Trophoblast cell (in vitro differentiated cells and primary cell): ENCODE measurements at regions not wholly inside any gene's neighbourhood (a gene's known extent, or its start where the extent isn't known, plus 50 kb on each side); places are given as distances from the start of the nearest gene placed in this dataset.

Experiments
- DNase-seq, 2 donors: peaks; one replicate each; pipeline ENCODE4 v3.0.0-alpha.2; 2016
- H2AFZ ChIP-seq: 2 replicates; pipeline ENCODE4 v1.6.1; 2013; ENCODE audit warnings: low read length, moderate library complexity, mild to moderate bottlenecking; ENCODE audit not compliant: insufficient read depth, poor library complexity
- H2AK5ac ChIP-seq: 2 replicates; pipeline ENCODE4 v1.6.1; 2013; ENCODE audit warnings: mild to moderate bottlenecking, low read length
- H2BK120ac ChIP-seq: 2 replicates; pipeline ENCODE4 v1.6.1; 2013; ENCODE audit warnings: low read length, mild to moderate bottlenecking, moderate library complexity; ENCODE audit not compliant: insufficient read depth, poor library complexity
- H2BK12ac ChIP-seq: 2 replicates; pipeline ENCODE4 v1.6.1; 2013; ENCODE audit warnings: mild to moderate bottlenecking, low read length, moderate library complexity
- H2BK5ac ChIP-seq: 2 replicates; pipeline ENCODE4 v1.6.1; 2013; ENCODE audit warnings: low read length, low read depth, moderate library complexity, mild to moderate bottlenecking; ENCODE audit not compliant: poor library complexity
- H3K14ac ChIP-seq: 2 replicates; pipeline ENCODE4 v1.6.1; 2013; ENCODE audit warnings: mild to moderate bottlenecking, low read length
- H3K18ac ChIP-seq: 2 replicates; pipeline ENCODE4 v1.6.1; 2013; ENCODE audit warnings: mild to moderate bottlenecking, low read length
- H3K23ac ChIP-seq: 2 replicates; pipeline ENCODE4 v1.6.1; 2013; ENCODE audit warnings: low read length
- H3K27ac ChIP-seq: 2 replicates; pipeline ENCODE4 v1.5.1; 2013; ENCODE audit warnings: low read depth, mild to moderate bottlenecking, inconsistent platforms, low read length, moderate library complexity
- H3K27me3 ChIP-seq: 2 replicates; pipeline ENCODE4 v1.6.1; 2013; ENCODE audit warnings: inconsistent platforms, mild to moderate bottlenecking, low read length, moderate library complexity; ENCODE audit not compliant: insufficient read depth
- H3K36me3 ChIP-seq, 2 experiments: 1 replicate in 1 of 2; 2 replicates in 1 of 2; pipeline ENCODE4 v1.6.1; 2013; ENCODE audit warnings: low read length in 2 of 2, mild to moderate bottlenecking in 2 of 2, moderate library complexity in 1 of 2; ENCODE audit not compliant: insufficient read depth in 2 of 2, control insufficient read depth in 1 of 2
- H3K4ac ChIP-seq: 2 replicates; pipeline ENCODE4 v1.6.1; 2013; ENCODE audit warnings: low read depth, mild to moderate bottlenecking, low read length, moderate library complexity
- H3K4me1 ChIP-seq, 2 experiments: 1 replicate in 1 of 2; 2 replicates in 1 of 2; pipeline ENCODE4 v1.6.1; 2013; ENCODE audit warnings: low read length in 2 of 2, mild to moderate bottlenecking in 2 of 2, moderate library complexity in 1 of 2; ENCODE audit not compliant: insufficient read depth in 2 of 2, control insufficient read depth in 1 of 2
- H3K4me2 ChIP-seq: 2 replicates; pipeline ENCODE4 v1.6.1; 2013; ENCODE audit warnings: inconsistent platforms, mild to moderate bottlenecking, low read length, moderate library complexity
- H3K4me3 ChIP-seq: 2 replicates; pipeline ENCODE4 v1.5.1; 2013; ENCODE audit warnings: mild to moderate bottlenecking, low read depth, low read length, inconsistent platforms
- H3K79me1 ChIP-seq: one replicate; pipeline ENCODE4 v1.6.1; 2013; ENCODE audit warnings: low read length
- H3K79me2 ChIP-seq: 2 replicates; pipeline ENCODE4 v1.6.1; 2013; ENCODE audit warnings: low read length, mild to moderate bottlenecking; ENCODE audit not compliant: control insufficient read depth, insufficient read depth, poor library complexity
- H3K9ac ChIP-seq: 2 replicates; pipeline ENCODE4 v1.6.1; 2013; ENCODE audit warnings: mild to moderate bottlenecking, low read length
- H3K9me3 ChIP-seq: 2 replicates; pipeline ENCODE4 v1.6.1; 2013; ENCODE audit warnings: low read depth, mild to moderate bottlenecking, control low read depth, inconsistent platforms, low read length; ENCODE audit not compliant: insufficient read depth
- H4K12ac ChIP-seq: 2 replicates; pipeline ENCODE4 v1.6.1; 2013; ENCODE audit warnings: low read depth, mild to moderate bottlenecking, low read length, moderate library complexity
- H4K8ac ChIP-seq: 2 replicates; pipeline ENCODE4 v1.6.1; 2013; ENCODE audit warnings: low read depth, mild to moderate bottlenecking, low read length, moderate library complexity
- H4K91ac ChIP-seq: one replicate; pipeline ENCODE4 v1.6.1; 2013; ENCODE audit warnings: low read depth, mild to moderate bottlenecking, low read length, moderate library complexity
- WGBS: extraction: QIAGEN DNeasy Blood & Tissue Kit; methylation state at CpG from one replicate; pipeline ENCODE4 v1.1.7; 2013; ENCODE audit warnings: missing lambda C conversion rate; ENCODE audit not compliant: insufficient read length, insufficient coverage; ENCODE audit errors: extremely low coverage; 5-methylcytosine and 5-hydroxymethylcytosine counted together

DNA sequence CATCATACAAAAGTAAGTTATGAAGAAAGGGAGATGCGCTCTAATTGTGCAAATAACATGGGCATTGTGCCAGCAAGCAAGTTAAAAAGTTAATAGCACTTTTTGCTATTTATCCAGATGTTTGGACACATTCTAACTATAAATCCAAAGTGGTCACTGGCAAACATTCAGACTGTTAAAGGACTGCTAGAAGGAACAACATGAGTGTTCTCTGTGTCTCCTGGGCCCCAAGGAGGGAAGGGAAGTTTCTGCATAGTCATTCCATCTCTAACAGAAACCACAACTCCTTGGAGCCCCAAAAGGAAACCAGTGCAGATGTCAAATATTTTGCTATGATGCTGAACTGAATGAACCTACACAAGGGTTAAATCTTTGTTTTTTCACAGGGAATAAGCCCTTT, 213.3 kb upstream of the HNRNPA3 start:
- H2BK5ac ChIP-seq = no peak overlapping the region
- H3K9ac ChIP-seq = no peak overlapping the region
- H4K91ac ChIP-seq = no peak overlapping the region
- H4K8ac ChIP-seq = no peak overlapping the region
- H3K9me3 ChIP-seq = no peaks in the 10 kb centered on the region
- H3K27ac ChIP-seq = no peak overlapping the region
- no peaks in the 10 kb centered on the region for H3K4me1 ChIP-seq
- no peak overlapping the region for H2AFZ ChIP-seq
- no peak overlapping the region for H3K23ac ChIP-seq
- H3K4me3 ChIP-seq = no peak overlapping the region
- H3K79me2 ChIP-seq = no peaks in the 10 kb centered on the region
- no peak for DNase-seq
- no peaks in the 10 kb centered on the region for H3K36me3 ChIP-seq
- no peak overlapping the region for H3K18ac ChIP-seq
- H3K27me3 ChIP-seq = no peaks in the 10 kb centered on the region
- no peak overlapping the region for H3K4me2 ChIP-seq
- H3K4ac ChIP-seq = no peak overlapping the region
- H2BK12ac ChIP-seq = no peak overlapping the region
- no peak overlapping the region for H4K12ac ChIP-seq
- no peak overlapping the region for H2AK5ac ChIP-seq
- no peak overlapping the region for H3K14ac ChIP-seq
- WGBS = no CpG with 5 or more reads among the region's 1 CpG
- no peak overlapping the region for H2BK120ac ChIP-seq
- H3K79me1 ChIP-seq = no peaks in the 10 kb centered on the region

DNA sequence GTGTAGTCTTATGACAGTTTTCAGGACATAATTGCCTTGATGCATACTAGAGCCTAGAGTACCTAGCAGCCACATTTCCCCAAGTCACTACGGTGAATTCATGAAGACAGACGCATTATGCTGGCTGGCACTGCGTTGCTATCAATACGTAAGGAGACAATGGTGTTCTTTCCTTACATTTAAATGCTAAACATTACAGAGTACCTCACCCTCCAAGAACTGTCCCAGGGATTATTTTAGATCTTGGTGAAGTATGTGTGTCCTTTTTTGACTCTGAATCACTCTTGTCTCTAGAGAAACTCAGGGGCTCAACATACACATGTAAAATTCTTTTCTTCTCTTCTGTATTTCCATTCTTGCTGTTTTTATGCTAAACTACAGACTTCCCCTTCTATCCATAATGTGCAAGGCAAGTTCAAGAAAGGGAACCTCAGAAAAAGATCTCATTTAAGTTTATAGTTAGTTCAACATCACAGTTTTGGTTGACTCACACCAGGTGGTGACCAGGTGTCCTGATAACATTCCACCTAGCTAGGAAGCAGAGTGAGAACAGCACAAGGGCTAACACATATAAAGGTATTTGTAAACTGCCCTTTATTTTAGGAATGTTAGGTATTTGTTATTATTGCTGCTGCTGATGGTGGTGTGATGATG, 212.4 kb upstream of the HNRNPA3 start:
- no peak overlapping the region for H3K9ac ChIP-seq
- no peak overlapping the region for H2AFZ ChIP-seq
- no peak overlapping the region for H2AK5ac ChIP-seq
- H3K18ac ChIP-seq = no peak overlapping the region
- no CpG with 5 or more reads among the region's 4 CpGs for WGBS
- no peak overlapping the region for H2BK12ac ChIP-seq
- H4K12ac ChIP-seq = no peak overlapping the region
- no peaks in the 10 kb centered on the region for H3K79me1 ChIP-seq
- DNase-seq = peak in 1 of 2 donors; percentile 67
- no peak overlapping the region for H2BK5ac ChIP-seq
- no peaks in the 10 kb centered on the region for H3K27me3 ChIP-seq
- H4K91ac ChIP-seq = no peak overlapping the region
- no peak overlapping the region for H3K23ac ChIP-seq
- H3K79me2 ChIP-seq = no peaks in the 10 kb centered on the region
- no peak overlapping the region for H3K14ac ChIP-seq
- no peak overlapping the region for H3K4me3 ChIP-seq
- H3K9me3 ChIP-seq = no peaks in the 10 kb centered on the region
- H3K4ac ChIP-seq = no peak overlapping the region
- no peak overlapping the region for H3K4me2 ChIP-seq
- no peak overlapping the region for H4K8ac ChIP-seq
- no peaks in the 10 kb centered on the region for H3K4me1 ChIP-seq
- H3K27ac ChIP-seq = no peak overlapping the region
- no peak overlapping the region for H2BK120ac ChIP-seq
- no peaks in the 10 kb centered on the region for H3K36me3 ChIP-seq

DNA sequence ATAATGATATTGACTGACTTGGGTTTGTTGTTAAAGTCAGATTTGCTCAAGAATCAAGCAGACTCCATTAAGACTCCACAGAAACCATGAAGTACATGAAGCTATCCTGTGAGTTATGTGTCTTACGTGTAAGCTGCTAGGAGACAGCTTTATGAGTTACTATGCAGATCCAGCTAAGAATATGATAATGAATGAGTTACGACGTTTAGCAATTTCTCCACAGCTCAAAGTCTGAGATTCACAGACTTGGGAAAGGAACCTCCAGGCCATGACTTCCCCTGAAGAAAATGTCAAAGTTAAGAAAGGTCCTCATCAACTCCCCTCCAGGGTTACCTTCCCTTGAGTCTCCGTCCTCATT, 211.9 kb upstream of the HNRNPA3 start:
- no CpG with 5 or more reads among the region's 4 CpGs for WGBS
- no peak overlapping the region for H2AFZ ChIP-seq
- DNase-seq = no peak

GRCh38 chr2:177001334-177001733, 211.3 kb upstream of the HNRNPA3 start:
- no peak for DNase-seq
- no peak overlapping the region for H3K4me2 ChIP-seq
- no peaks in the 10 kb centered on the region for H3K27me3 ChIP-seq
- WGBS = no CpG with 5 or more reads among the region's 2 CpGs
- H2BK5ac ChIP-seq = no peak overlapping the region
- H2BK120ac ChIP-seq = no peak overlapping the region
- H3K9ac ChIP-seq = no peak overlapping the region
- no peaks in the 10 kb centered on the region for H3K4me1 ChIP-seq
- no peaks in the 10 kb centered on the region for H3K36me3 ChIP-seq
- H4K8ac ChIP-seq = no peak overlapping the region
- H3K9me3 ChIP-seq = no peaks in the 10 kb centered on the region
- H2AK5ac ChIP-seq = no peak overlapping the region
- no peak overlapping the region for H2AFZ ChIP-seq
- no peak overlapping the region for H3K4me3 ChIP-seq
- no peaks in the 10 kb centered on the region for H3K79me2 ChIP-seq
- H3K4ac ChIP-seq = no peak overlapping the region
- no peak overlapping the region for H3K18ac ChIP-seq
- H2BK12ac ChIP-seq = no peak overlapping the region
- H4K12ac ChIP-seq = no peak overlapping the region
- H4K91ac ChIP-seq = no peak overlapping the region
- H3K14ac ChIP-seq = no peak overlapping the region
- no peaks in the 10 kb centered on the region for H3K79me1 ChIP-seq
- no peak overlapping the region for H3K23ac ChIP-seq
- no peak overlapping the region for H3K27ac ChIP-seq

More for the DNA sequence above, 211.9 kb upstream of the HNRNPA3 start:
- H3K79me2 ChIP-seq = no peaks in the 10 kb centered on the region
- H2BK120ac ChIP-seq = no peak overlapping the region
- H2AK5ac ChIP-seq = no peak overlapping the region
- no peak overlapping the region for H2BK5ac ChIP-seq
- no peak overlapping the region for H2BK12ac ChIP-seq
- no peak overlapping the region for H3K9ac ChIP-seq
- H3K27ac ChIP-seq = no peak overlapping the region
- no peaks in the 10 kb centered on the region for H3K4me1 ChIP-seq
- no peak overlapping the region for H3K4ac ChIP-seq
- no peaks in the 10 kb centered on the region for H3K36me3 ChIP-seq
- H3K4me3 ChIP-seq = no peak overlapping the region
- no peaks in the 10 kb centered on the region for H3K27me3 ChIP-seq
- no peak overlapping the region for H3K18ac ChIP-seq
- no peak overlapping the region for H4K91ac ChIP-seq
- H3K79me1 ChIP-seq = no peaks in the 10 kb centered on the region
- H3K23ac ChIP-seq = no peak overlapping the region
- no peak overlapping the region for H4K8ac ChIP-seq
- no peaks in the 10 kb centered on the region for H3K9me3 ChIP-seq
- H4K12ac ChIP-seq = no peak overlapping the region
- H3K14ac ChIP-seq = no peak overlapping the region
- no peak overlapping the region for H3K4me2 ChIP-seq
